GM10266 (cell line): ENCODE measurements at regions not wholly inside any gene's neighbourhood (a gene's known extent, or its start where the extent isn't known, plus 50 kb on each side); places are given as distances from the start of the nearest gene placed in this dataset.
"Not testable (repeated sequence)": the region's sequence is repeated elsewhere in the genome, so short reads cannot be mapped to it uniquely, and the experiment has no call there.

Experiments
- DNase-seq: peaks from one replicate; pipeline ENCODE4 v3.0.0; 2012; ENCODE audit errors: extremely low spot score
- TF ChIP-seq, protein P1 (sequence below): IDR thresholded peaks from 2 replicates; pipeline ENCODE4 v1.5.1; 2012; ENCODE audit warnings: mild to moderate bottlenecking, low read depth; ENCODE audit not compliant: control insufficient read depth, insufficient read depth; ENCODE audit errors: missing control alignments

DNA sequence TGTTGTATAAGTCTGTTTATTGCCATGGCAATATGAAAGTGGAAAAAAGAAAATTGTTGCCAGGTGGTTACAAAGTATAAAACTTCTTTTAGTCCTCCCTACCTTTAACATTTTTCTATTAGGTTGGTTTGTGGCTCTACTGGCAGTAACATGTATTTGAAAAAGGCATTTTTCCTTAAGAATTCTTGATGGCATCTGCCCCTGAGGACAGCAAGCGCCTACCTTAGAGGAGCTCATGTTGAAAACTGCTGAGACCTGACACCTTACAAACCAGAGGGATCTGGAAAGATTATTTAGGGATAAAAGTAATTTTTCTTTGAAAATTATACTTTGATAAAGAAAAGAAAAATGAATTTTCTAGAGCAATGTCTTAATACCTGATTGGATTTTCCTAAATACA lies 208.1 kb downstream of the CAVIN4 start:
- TF ChIP-seq, protein P1, sequence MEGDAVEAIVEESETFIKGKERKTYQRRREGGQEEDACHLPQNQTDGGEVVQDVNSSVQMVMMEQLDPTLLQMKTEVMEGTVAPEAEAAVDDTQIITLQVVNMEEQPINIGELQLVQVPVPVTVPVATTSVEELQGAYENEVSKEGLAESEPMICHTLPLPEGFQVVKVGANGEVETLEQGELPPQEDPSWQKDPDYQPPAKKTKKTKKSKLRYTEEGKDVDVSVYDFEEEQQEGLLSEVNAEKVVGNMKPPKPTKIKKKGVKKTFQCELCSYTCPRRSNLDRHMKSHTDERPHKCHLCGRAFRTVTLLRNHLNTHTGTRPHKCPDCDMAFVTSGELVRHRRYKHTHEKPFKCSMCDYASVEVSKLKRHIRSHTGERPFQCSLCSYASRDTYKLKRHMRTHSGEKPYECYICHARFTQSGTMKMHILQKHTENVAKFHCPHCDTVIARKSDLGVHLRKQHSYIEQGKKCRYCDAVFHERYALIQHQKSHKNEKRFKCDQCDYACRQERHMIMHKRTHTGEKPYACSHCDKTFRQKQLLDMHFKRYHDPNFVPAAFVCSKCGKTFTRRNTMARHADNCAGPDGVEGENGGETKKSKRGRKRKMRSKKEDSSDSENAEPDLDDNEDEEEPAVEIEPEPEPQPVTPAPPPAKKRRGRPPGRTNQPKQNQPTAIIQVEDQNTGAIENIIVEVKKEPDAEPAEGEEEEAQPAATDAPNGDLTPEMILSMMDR: no peak
- DNase-seq: no peak

DNA sequence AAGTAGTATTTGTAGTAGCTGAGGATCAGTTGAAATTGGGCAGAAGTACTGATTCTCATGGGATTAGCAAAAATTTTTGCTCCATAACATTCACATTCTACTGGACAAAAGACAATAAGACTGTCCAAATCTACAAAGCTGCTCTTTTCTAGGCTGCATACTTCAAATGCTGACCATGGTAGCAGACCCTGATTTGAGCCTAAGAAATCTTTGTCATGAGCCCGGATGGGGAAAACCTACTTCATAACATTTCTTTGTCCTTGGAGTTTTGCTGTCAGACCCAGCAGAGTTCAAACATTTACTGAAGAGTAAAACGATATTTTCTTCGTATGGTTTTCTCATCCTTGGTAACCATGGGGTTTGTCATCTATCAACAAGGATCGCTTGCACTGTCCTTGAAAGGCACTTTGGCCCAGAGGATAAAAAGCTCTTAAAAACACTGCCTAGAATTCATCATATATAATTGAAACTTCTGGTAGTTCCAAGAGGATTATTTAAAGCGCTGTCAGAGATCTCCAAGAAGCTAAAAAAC lies 216.9 kb downstream of the CAVIN4 start:
- TF ChIP-seq, protein P1: no peak
- no peak for DNase-seq

DNA sequence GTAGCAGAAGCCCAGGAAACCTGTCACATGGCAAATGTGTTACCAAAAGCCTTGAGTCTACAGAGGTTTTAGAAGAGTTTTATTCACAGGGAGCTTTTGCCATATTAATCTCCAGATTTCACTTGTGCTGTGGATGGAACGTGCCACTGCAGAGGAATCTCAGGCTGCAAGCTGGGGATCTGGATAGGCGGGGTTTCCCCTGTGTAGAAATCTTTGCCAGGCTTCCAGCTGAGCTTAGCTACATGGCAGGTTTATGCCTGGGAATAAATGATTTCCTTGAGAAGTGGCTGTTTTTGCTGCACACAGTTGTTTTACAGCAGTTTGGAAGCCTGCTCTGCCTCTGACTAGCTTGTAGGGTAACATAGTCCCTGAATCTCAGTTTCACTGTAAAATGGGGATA lies 224.6 kb upstream of the PLPPR1 start:
- DNase-seq: no peak
- TF ChIP-seq, protein P1: no peak

GRCh38 chr9:100811643-100812042 lies 216.9 kb upstream of the PLPPR1 start:
- TF ChIP-seq, protein P1: no peak
- no peak for DNase-seq

- TF ChIP-seq, protein P1: no peak
- no peak for DNase-seq
Observed at GRCh38 chr9:100813871-100814270, 214.7 kb upstream of the PLPPR1 start.

DNA sequence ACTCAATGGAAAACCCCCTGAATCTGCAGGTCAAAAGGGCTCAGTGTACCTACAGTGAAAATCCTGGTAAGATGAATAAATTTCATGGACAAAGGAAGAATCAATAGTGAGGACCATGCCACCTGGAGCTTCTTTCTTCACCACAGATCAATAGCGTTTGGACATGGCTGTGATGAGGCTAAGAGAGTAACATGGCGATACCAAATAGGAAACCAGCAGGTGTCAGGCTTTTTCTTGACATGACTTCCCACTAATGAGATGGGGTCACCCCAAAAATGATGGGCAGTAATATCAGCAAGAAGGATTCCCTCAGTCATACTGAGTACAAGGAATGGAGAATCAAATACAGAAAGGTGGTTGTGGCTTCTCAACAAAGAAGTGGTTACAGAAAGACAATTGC lies 208.5 kb upstream of the PLPPR1 start:
- DNase-seq: no peak
- TF ChIP-seq, protein P1: no peak

DNA sequence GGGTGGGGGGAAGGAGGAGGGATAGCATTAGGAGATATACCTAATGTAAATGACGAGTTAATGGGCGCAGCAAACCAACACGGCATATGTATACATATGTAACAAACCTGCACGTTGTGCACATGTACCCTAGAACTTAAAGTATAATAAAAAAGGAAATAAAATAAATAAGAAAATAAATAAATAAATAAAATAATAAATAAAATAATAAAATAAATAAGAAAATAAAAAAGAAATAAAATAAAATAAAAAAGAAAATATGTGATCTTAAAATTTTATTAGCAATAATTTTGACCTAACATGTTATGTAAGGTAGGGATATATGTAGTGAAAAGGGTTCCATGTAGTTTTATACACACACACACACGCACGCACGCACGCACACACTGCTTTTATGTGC lies 195.5 kb upstream of the PLPPR1 start:
- DNase-seq: not testable (repeated sequence)

- TF ChIP-seq, protein P1: no peak
Observed at GRCh38 chr9:100838857-100839256, 189.7 kb upstream of the PLPPR1 start.

More at GRCh38 chr9:100838857-100839256, 189.7 kb upstream of the PLPPR1 start:
- no peak for DNase-seq
